Kidney epithelial cell (primary cell): ENCODE measurements at regions not wholly inside any gene's neighbourhood (a gene's known extent, or its start where the extent isn't known, plus 50 kb on each side); places are given as distances from the start of the nearest gene placed in this dataset.

Experiments used
- DNase-seq: peaks from one replicate; pipeline ENCODE4 v3.0.0-alpha.2; 2010; ENCODE audit warnings: low read depth
- H3K27me3 ChIP-seq: 2 replicates; pipeline ENCODE4 v1.6.0; 2011; ENCODE audit warnings: low read length; ENCODE audit not compliant: control insufficient read depth, insufficient read depth
- H3K36me3 ChIP-seq: 2 replicates; pipeline ENCODE4 v1.5.1; 2011; ENCODE audit warnings: low read length; ENCODE audit not compliant: control insufficient read depth, insufficient read depth
- H3K4me3 ChIP-seq: 2 replicates; pipeline ENCODE4 v1.5.1; 2011; ENCODE audit warnings: low read depth, mild to moderate bottlenecking, control low read depth, low read length
- CTCF ChIP-seq: IDR thresholded peaks from 2 replicates; pipeline ENCODE4 v1.5.1; 2011; ENCODE audit warnings: mild to moderate bottlenecking, moderate library complexity, low read length, control low read depth, inconsistent platforms; ENCODE audit not compliant: insufficient read depth, poor library complexity, severe bottlenecking

GRCh38 chr5:23677996-23678395, 170.6 kb downstream of the PRDM9 start:
- Histone ChIP-seq H3K4me3 (no peak overlapping the region), H3K27me3 (no peaks in the 10 kb centered on the region), H3K36me3 (no peaks in the 10 kb centered on the region)
- no peak for TF ChIP-seq CTCF
- DNase-seq = no peak

- H3K36me3 ChIP-seq = no peaks in the 10 kb centered on the region
- no peak for TF ChIP-seq CTCF
Observed at GRCh38 chr5:23684103-23684502, 176.7 kb downstream of the PRDM9 start.

GRCh38 chr5:23703940-23704855, 196.8 kb downstream of the PRDM9 start:
- Histone ChIP-seq H3K4me3 (no peak overlapping the region), H3K27me3 (no peaks in the 10 kb centered on the region), H3K36me3 (no peaks in the 10 kb centered on the region)
- DNase-seq = no peak
- no peak for TF ChIP-seq CTCF

More at GRCh38 chr5:23684103-23684502, 176.7 kb downstream of the PRDM9 start:
- Histone ChIP-seq H3K27me3 (no peaks in the 10 kb centered on the region), H3K4me3 (no peak overlapping the region)
- no peak for DNase-seq

DNA sequence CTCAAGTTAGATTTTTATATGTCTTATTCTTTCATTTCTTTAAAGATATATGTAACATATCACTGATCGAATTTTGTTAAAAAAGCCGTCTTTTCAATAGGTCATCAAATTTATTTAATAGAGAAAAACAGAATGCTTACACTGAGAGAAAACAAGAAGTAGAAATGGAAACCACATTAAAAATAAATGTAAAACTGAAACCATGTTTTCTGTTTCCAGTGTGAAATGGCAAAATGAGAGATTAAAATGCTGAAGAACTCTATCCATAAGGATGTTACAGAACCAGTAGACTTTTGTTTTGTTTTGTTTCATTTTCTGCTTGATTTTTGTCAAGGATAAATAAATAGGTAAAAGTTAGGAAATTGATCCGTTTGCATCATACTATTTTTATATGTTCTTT, 210.1 kb downstream of the PRDM9 start:
- Histone ChIP-seq H3K27me3 (no peaks in the 10 kb centered on the region), H3K4me3 (no peak overlapping the region), H3K36me3 (no peaks in the 10 kb centered on the region)
- no peak for TF ChIP-seq CTCF
- DNase-seq = no peak

GRCh38 chr5:23718564-23718963, 211.2 kb downstream of the PRDM9 start:
- no peak for DNase-seq
- no peaks in the 10 kb centered on the region for H3K27me3 ChIP-seq
- TF ChIP-seq CTCF = no peak
- no peak overlapping the region for H3K4me3 ChIP-seq
- no peaks in the 10 kb centered on the region for H3K36me3 ChIP-seq

- TF ChIP-seq CTCF = no peak
- H3K36me3 ChIP-seq = no peaks in the 10 kb centered on the region
- H3K4me3 ChIP-seq = no peak overlapping the region
- DNase-seq = no peak
- H3K27me3 ChIP-seq = no peaks in the 10 kb centered on the region
Observed at GRCh38 chr5:23721336-23721735, 213.9 kb downstream of the PRDM9 start.
